Endothelial cell (in vitro differentiated cells): ENCODE measurements at regions not wholly inside any gene's neighbourhood (a gene's known extent, or its start where the extent isn't known, plus 50 kb on each side); places are given as distances from the start of the nearest gene placed in this dataset.

Experiments
- DNase-seq: peaks from one replicate; pipeline ENCODE4 v3.0.0; 2021; ENCODE audit warnings: low spot score
- H3K27ac Mint-ChIP-seq: one replicate; pipeline ENCODE4 v1.8.0; 2021; ENCODE audit warnings: mixed read lengths, inconsistent platforms; ENCODE audit not compliant: unreplicated experiment
- H3K27me3 Mint-ChIP-seq: one replicate; pipeline ENCODE4 v1.8.0; 2021; ENCODE audit warnings: mild to moderate bottlenecking, moderate library complexity, mixed read lengths, inconsistent platforms; ENCODE audit not compliant: unreplicated experiment
- H3K36me3 Mint-ChIP-seq: one replicate; pipeline ENCODE4 v1.8.0; 2021; ENCODE audit warnings: mild to moderate bottlenecking, low read depth, mixed read lengths, inconsistent platforms; ENCODE audit not compliant: unreplicated experiment
- H3K4me1 Mint-ChIP-seq: one replicate; pipeline ENCODE4 v1.8.0; 2021; ENCODE audit warnings: mild to moderate bottlenecking, mixed read lengths, inconsistent platforms; ENCODE audit not compliant: unreplicated experiment
- H3K4me3 Mint-ChIP-seq: one replicate; pipeline ENCODE4 v1.8.0; 2021; ENCODE audit warnings: mild to moderate bottlenecking, mixed read lengths, inconsistent platforms; ENCODE audit not compliant: unreplicated experiment
- H3K9me3 Mint-ChIP-seq: one replicate; pipeline ENCODE4 v1.8.0; 2021; ENCODE audit warnings: mixed read lengths, inconsistent platforms; ENCODE audit not compliant: unreplicated experiment
- CTCF ChIP-seq: fragments of 200-600 bp; sonication (generic); IDR thresholded peaks from one replicate; pipeline ENCODE4 v1.5.0; 2021; ENCODE audit warnings: antibody characterized with exemption; ENCODE audit not compliant: unreplicated experiment

DNA sequence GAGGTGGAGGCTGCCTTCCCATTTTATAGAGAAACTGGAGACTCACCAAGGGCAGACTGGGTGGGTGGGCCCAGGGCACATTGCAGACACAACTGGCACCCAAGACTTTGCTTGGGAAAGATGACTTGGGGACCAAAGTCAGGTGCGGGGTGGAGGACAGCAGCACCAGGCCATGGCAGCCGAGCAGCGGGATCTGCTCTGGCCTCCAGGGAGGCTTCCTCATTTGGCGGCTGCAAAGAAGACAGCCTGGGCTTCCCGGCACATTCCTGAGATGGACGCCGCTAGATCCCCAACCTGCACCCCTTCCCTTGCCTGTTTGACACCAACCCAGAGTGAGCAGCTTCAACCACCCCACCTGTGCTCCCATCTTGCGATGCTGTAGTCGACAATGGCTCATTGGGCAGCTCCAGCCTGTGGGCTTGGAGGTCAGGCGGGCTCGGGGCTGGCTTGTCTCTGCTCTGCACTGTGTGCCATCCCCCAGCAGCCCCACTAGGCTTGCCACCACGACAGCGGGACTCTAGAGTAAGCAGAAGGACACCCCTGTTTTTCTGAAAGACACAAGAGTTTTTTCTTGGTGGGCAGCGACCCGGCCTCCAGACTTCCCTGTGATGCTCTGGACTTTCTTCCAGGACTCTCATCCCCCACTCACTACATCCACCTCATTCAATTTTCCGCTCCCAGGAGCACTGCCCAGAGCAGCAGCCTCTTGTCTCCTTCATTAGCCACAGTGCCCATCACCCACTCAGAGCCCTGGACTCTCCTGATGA is 184.9 kb upstream of the CST7 start:
- Mint-ChIP-seq H3K27me3 (peaks cover 3% of the 10 kb centered on the region), H3K27ac (no peak overlapping the region), H3K4me1 (peaks cover 14% of the 10 kb centered on the region), H3K36me3 (no peaks in the 10 kb centered on the region), H3K9me3 (no peaks in the 10 kb centered on the region), H3K4me3 (no peak overlapping the region)
- no peak for DNase-seq
- TF ChIP-seq CTCF, result no peak

- Mint-ChIP-seq H3K9me3 (no peaks in the 10 kb centered on the region), H3K27me3 (peaks cover 3% of the 10 kb centered on the region), H3K36me3 (no peaks in the 10 kb centered on the region), H3K4me3 (no peak overlapping the region), H3K27ac (no peak overlapping the region), H3K4me1 (peaks cover 14% of the 10 kb centered on the region)
- no peak for TF ChIP-seq CTCF
- DNase-seq, result no peak
Measured at GRCh38 chr20:24764794-24765202, 184.3 kb upstream of the CST7 start.

- no peak for DNase-seq
- H3K36me3 Mint-ChIP-seq, result no peaks in the 10 kb centered on the region
- peaks cover 14% of the 10 kb centered on the region for H3K4me1 Mint-ChIP-seq
- TF ChIP-seq CTCF, result no peak
- peaks cover 3% of the 10 kb centered on the region for H3K27me3 Mint-ChIP-seq
- no peak overlapping the region for H3K27ac Mint-ChIP-seq
- H3K4me3 Mint-ChIP-seq, result no peak overlapping the region
- H3K9me3 Mint-ChIP-seq, result no peaks in the 10 kb centered on the region
Measured at GRCh38 chr20:24765316-24766142, 183.5 kb upstream of the CST7 start.

DNA sequence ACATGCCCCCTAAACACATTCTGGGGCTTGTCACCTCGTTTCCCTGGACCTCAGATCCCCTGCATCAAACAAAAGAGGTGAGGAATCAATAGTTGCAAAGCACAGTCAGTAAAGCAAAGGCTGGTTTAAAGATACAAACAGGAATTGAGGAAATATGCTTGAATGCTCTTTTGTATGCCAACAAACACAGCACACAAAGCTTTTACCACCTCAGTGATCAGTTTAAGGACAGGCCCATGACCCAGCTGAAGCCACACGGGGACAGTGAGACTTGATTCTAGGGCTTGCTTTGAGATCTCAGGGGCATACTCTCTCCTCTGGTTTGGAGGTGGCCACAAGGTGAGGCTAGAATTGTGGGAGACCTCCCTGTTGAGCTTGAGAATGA is 182.9 kb upstream of the CST7 start:
- Mint-ChIP-seq H3K4me1 (peaks cover 18% of the 10 kb centered on the region), H3K27ac (no peak overlapping the region), H3K27me3 (peaks cover 3% of the 10 kb centered on the region), H3K4me3 (no peak overlapping the region), H3K36me3 (no peaks in the 10 kb centered on the region), H3K9me3 (no peaks in the 10 kb centered on the region)
- DNase-seq, result no peak
- no peak for TF ChIP-seq CTCF
